Neural cell (in vitro differentiated cells): ENCODE measurements at regions not wholly inside any gene's neighbourhood (a gene's known extent, or its start where the extent isn't known, plus 50 kb on each side); places are given as distances from the start of the nearest gene placed in this dataset.

Experiments used
- CTCF ChIP-seq: fragments of 450-650 bp; IDR thresholded peaks from 2 replicates; pipeline ENCODE4 v1.5.1; 2014; ENCODE audit warnings: antibody characterized with exemption, mild to moderate bottlenecking, moderate library complexity; ENCODE audit not compliant: poor library complexity, severe bottlenecking
- EP300 ChIP-seq: fragments of 450-650 bp; conservative IDR thresholded peaks from 2 replicates; pipeline ENCODE4 v1.6.1; 2014; ENCODE audit warnings: antibody characterized with exemption, mild to moderate bottlenecking, moderate library complexity; ENCODE audit not compliant: poor library complexity, severe bottlenecking
- EZH2 ChIP-seq: fragments of 200-600, 300-800 bp; shearing (Covaris generic), sonication (generic); IDR thresholded peaks from 2 replicates; pipeline ENCODE4 v1.6.1; 2014; ENCODE audit warnings: antibody characterized with exemption, low read length, borderline replicate concordance, mild to moderate bottlenecking; ENCODE audit not compliant: insufficient read depth, poor library complexity, severe bottlenecking
- MXI1 ChIP-seq: fragments of 450-650 bp; conservative IDR thresholded peaks from 2 replicates; pipeline ENCODE4 v1.6.1; 2014; ENCODE audit warnings: antibody characterized with exemption, mild to moderate bottlenecking; ENCODE audit not compliant: poor library complexity, severe bottlenecking
- POLR2AphosphoS5 ChIP-seq: IDR thresholded peaks from 2 replicates; pipeline ENCODE4 v1.6.1; 2012
- RAD21 ChIP-seq: fragments of 450-650 bp; conservative IDR thresholded peaks from 2 replicates; pipeline ENCODE4 v1.6.1; 2014; ENCODE audit warnings: antibody characterized with exemption, mild to moderate bottlenecking, moderate library complexity
- REST ChIP-seq: IDR thresholded peaks from 2 replicates; pipeline ENCODE4 v1.6.1; 2012; ENCODE audit warnings: borderline replicate concordance
- SMC3 ChIP-seq: fragments of 450-650 bp; conservative IDR thresholded peaks from 2 replicates; pipeline ENCODE4 v1.6.1; 2014; ENCODE audit warnings: antibody characterized with exemption, mild to moderate bottlenecking, moderate library complexity; ENCODE audit not compliant: poor library complexity
- TAF1 ChIP-seq: IDR thresholded peaks from 2 replicates; pipeline ENCODE4 v1.6.1; 2012; ENCODE audit warnings: low read depth

GRCh38 chr1:65491472-65491871 lies 71.0 kb downstream of the LEPR start:
- TF ChIP-seq CTCF (no peak), EZH2 (no peak), REST (no peak), TAF1 (no peak), MXI1 (no peak), EP300 (no peak), RAD21 (no peak), POLR2AphosphoS5 (no peak), SMC3 (no peak)
